Nephron (organoid): ENCODE measurements at regions not wholly inside any gene's neighbourhood (a gene's known extent, or its start where the extent isn't known, plus 50 kb on each side); places are given as distances from the start of the nearest gene placed in this dataset.

ENCODE experiments used
- H3K27ac Mint-ChIP-seq, 3 experiments: 2 replicates each; pipeline ENCODE4 v1.8.0; 2020; ENCODE audit warnings: mixed read lengths in 3 of 3, mild to moderate bottlenecking in 2 of 3, moderate library complexity in 1 of 3
- H3K27me3 Mint-ChIP-seq: 2 replicates; pipeline ENCODE4 v1.8.0; 2021; ENCODE audit warnings: low read depth, mild to moderate bottlenecking, moderate library complexity, mixed read lengths
- H3K36me3 Mint-ChIP-seq: 2 replicates; pipeline ENCODE4 v1.8.0; 2020; ENCODE audit warnings: low read depth, mixed read lengths
- H3K4me1 Mint-ChIP-seq: 2 replicates; pipeline ENCODE4 v1.8.0; 2020; ENCODE audit warnings: mixed read lengths
- H3K4me3 Mint-ChIP-seq, 3 experiments: 2 replicates each; pipeline ENCODE4 v1.8.0; 2020; ENCODE audit warnings: mild to moderate bottlenecking in 3 of 3, mixed read lengths in 3 of 3, moderate library complexity in 2 of 3
- H3K9me3 Mint-ChIP-seq: 2 replicates; pipeline ENCODE4 v1.8.0; 2020; ENCODE audit warnings: mixed read lengths
- TF ChIP-seq, protein P1 (sequence below), 3 experiments: fragments of 200-600 bp; sonication (generic); IDR thresholded peaks; one replicate each; pipeline ENCODE4 v1.5.0; 2021; ENCODE audit warnings: antibody characterized with exemption in 3 of 3; ENCODE audit not compliant: unreplicated experiment in 3 of 3

DNA sequence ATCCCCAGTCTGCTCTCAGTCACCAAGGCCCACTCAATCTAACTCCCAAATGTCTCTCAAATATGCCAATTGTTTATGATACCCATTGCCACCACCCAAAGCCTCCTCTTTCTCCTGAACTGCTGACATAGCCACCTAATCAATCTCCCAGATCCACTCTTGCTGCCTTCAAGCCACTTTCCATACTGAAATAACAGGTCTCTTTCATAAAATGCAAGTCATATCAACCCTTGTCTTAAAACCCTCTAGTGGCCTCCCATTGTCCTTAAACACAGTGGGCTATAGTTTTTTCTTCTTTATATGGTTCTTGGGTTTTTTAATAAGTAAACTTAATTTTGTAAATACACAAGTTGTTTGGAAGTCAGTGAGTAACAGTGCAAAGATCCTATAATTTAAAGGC lies 155.2 kb upstream of the ZC3H12C start:
- Mint-ChIP-seq H3K4me3 (no peak overlapping the region), H3K9me3 (no peaks in the 10 kb centered on the region), H3K27me3 (no peaks in the 10 kb centered on the region), H3K4me1 (no peaks in the 10 kb centered on the region), H3K36me3 (no peaks in the 10 kb centered on the region), H3K27ac (no peak overlapping the region)
- TF ChIP-seq, protein P1, sequence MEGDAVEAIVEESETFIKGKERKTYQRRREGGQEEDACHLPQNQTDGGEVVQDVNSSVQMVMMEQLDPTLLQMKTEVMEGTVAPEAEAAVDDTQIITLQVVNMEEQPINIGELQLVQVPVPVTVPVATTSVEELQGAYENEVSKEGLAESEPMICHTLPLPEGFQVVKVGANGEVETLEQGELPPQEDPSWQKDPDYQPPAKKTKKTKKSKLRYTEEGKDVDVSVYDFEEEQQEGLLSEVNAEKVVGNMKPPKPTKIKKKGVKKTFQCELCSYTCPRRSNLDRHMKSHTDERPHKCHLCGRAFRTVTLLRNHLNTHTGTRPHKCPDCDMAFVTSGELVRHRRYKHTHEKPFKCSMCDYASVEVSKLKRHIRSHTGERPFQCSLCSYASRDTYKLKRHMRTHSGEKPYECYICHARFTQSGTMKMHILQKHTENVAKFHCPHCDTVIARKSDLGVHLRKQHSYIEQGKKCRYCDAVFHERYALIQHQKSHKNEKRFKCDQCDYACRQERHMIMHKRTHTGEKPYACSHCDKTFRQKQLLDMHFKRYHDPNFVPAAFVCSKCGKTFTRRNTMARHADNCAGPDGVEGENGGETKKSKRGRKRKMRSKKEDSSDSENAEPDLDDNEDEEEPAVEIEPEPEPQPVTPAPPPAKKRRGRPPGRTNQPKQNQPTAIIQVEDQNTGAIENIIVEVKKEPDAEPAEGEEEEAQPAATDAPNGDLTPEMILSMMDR (IDR thresholded peaks at IDR 0.05; ENCODE audit: unreplicated experiment in 3 of 3), result no peak

DNA sequence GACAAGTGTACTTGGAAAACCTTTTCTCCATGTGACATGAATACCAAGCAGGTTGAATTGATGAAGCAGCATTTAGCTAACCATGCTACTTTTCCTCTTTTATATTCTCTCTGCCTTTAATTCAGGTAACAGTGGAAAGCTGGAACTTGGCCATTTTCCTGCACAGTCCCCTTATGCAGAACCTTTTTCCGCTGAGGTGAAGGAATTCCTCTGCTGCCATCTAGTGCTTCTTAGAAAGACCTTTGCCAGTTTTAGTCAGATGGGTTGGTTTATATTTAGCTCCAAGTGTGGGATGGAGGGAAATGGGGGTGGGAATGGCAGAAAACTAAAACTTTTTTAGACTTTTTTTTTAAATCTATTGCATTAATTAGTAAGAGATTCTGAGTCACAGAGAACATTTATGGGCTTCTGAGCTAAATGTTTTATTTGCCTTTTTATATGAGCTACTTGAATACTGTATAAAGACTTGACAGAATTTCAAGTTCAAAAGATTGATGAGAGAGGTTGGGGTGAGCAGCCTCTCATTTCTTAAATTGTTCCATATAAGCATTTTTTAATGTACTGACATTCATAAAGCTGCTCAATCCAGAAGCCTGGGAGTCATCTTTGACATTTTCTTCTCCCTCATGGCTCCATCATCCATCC lies 153.9 kb upstream of the ZC3H12C start:
- no peaks in the 10 kb centered on the region for H3K4me1 Mint-ChIP-seq
- no peaks in the 10 kb centered on the region for H3K27me3 Mint-ChIP-seq
- H3K27ac Mint-ChIP-seq, result no peak overlapping the region
- H3K4me3 Mint-ChIP-seq, result no peak overlapping the region
- H3K36me3 Mint-ChIP-seq, result no peaks in the 10 kb centered on the region
- no peaks in the 10 kb centered on the region for H3K9me3 Mint-ChIP-seq
- TF ChIP-seq, protein P1 (IDR thresholded peaks at IDR 0.05; ENCODE audit: unreplicated experiment in 3 of 3), result peak; percentile 67 to 80 (median 80)

DNA sequence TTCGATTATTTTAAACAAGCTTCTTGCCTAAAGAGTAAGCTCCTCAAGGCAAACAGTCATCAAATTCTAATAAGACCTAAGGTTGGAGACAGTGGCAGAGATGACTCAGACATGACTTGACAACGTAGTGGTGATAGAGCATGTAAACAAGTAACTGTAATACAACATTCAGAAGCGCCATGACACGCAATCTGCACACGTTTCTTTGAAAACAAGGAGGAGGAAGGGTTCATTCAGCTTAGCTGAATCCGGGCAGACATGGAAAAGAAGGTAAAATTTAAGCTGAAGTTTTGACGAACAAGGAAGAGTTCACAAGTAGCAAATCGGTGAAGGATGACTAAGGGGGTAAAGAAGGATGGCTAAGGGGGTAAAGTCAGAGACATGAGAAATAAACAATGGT lies 152.4 kb upstream of the ZC3H12C start:
- no peaks in the 10 kb centered on the region for H3K27me3 Mint-ChIP-seq
- no peak overlapping the region for H3K27ac Mint-ChIP-seq
- TF ChIP-seq, protein P1 (IDR thresholded peaks at IDR 0.05; ENCODE audit: unreplicated experiment in 3 of 3), result no peak
- H3K9me3 Mint-ChIP-seq, result no peaks in the 10 kb centered on the region
- no peak overlapping the region for H3K4me3 Mint-ChIP-seq
- no peaks in the 10 kb centered on the region for H3K36me3 Mint-ChIP-seq
- H3K4me1 Mint-ChIP-seq, result peaks cover under 1% of the 10 kb centered on the region

DNA sequence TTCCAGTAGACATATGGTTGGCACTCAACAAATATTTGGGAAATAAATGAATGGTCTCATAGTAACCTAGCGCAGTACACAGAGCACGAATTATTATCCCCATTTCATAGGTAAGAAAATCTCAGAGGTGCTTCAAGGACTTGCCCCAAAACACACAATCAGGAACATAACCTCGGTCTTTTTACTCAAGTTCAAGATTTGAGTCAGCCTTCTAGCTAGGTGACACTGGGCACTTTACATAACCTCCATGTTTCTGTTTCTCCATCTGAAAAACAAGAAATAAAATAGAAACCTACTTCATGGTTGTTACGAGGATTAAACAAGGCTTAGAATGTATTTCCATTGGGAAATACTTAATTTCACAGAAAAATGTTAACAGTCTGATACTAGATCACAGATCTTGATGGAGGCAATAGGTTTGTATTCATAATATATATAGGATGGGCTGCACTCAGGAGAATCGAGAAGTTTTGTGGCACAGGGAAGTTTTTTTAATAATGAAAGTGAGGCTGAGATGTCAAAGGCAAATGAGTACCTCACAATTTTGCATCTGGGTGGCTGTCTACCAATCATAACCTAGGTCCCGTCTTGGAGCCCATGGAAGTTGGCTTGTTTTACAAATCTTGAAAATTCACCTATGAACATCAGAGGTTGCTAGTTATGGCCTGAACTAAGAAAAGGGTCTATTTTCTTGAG lies 147.4 kb upstream of the ZC3H12C start:
- H3K36me3 Mint-ChIP-seq, result no peaks in the 10 kb centered on the region
- H3K4me1 Mint-ChIP-seq, result peaks cover 9% of the 10 kb centered on the region
- peak overlapping the region in 2 of 3 experiments; percentile 37 to 59 for H3K27ac Mint-ChIP-seq
- peak overlapping the region in 1 of 3 experiments; percentile 80 for H3K4me3 Mint-ChIP-seq
- TF ChIP-seq, protein P1 (IDR thresholded peaks at IDR 0.05; ENCODE audit: unreplicated experiment in 3 of 3), result no peak
- peaks cover 3% of the 10 kb centered on the region for H3K9me3 Mint-ChIP-seq
- H3K27me3 Mint-ChIP-seq, result no peaks in the 10 kb centered on the region

DNA sequence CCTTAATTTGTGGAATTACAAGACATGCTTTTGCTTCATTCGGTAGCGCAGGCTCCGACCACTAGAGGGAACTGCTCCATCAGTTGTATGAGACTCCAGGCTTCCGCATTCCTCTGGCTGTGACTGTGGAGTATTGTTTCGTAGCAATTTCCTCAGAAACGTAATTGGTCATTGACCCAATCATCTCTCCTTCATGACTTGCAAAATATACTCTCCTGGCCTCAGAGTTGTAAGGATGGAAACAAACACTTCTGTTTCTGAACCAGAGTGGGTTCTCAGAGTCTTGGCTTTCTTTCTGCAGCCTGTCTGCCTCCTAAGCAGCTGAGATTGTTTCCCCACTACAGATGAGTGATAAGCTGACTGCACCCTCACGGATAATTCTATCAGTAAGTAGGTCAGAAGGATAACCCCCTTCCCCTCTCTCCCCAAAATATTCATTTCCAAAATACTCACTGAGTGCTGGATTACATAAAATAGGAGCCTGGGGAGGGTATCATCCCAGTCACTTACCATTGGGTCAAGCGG lies 146.8 kb upstream of the ZC3H12C start:
- H3K4me1 Mint-ChIP-seq, result peaks cover 9% of the 10 kb centered on the region

More for the DNA sequence above, 146.8 kb upstream of the ZC3H12C start:
- TF ChIP-seq, protein P1 (IDR thresholded peaks at IDR 0.05; ENCODE audit: unreplicated experiment in 3 of 3), result peak; percentile 85 to 94 (median 86)
- peak overlapping the region; percentile 62 to 80 (median 70) for H3K4me3 Mint-ChIP-seq
- no peaks in the 10 kb centered on the region for H3K36me3 Mint-ChIP-seq
- peak overlapping the region in 2 of 3 experiments; percentile 37 to 59 for H3K27ac Mint-ChIP-seq
- H3K9me3 Mint-ChIP-seq, result peaks cover 3% of the 10 kb centered on the region
- H3K27me3 Mint-ChIP-seq, result no peaks in the 10 kb centered on the region
